ENCODE measurements at regions not wholly inside any gene's neighbourhood (a gene's known extent, or its start where the extent isn't known, plus 50 kb on each side); places are given as distances from the start of the nearest gene placed in this dataset.
"Not testable (repeated sequence)": the region's sequence is repeated elsewhere in the genome, so short reads cannot be mapped to it uniquely, and the experiment has no call there.

GRCh38 chr1:59215766-59216291 lies 81.1 kb upstream of the FGGY start:
- H3K27ac ChIP-seq (ENCODE audit: low read depth, low read length): no peak overlapping the region
- 95% methylated on average over 5 of the region's 6 CpGs for WGBS (ENCODE audit: insufficient coverage)
- H3K27me3 ChIP-seq (ENCODE audit: control insufficient read depth, insufficient read depth, low read length): no peaks in the 10 kb centered on the region
- no peaks in the 10 kb centered on the region for H3K4me1 ChIP-seq (ENCODE audit: control insufficient read depth, insufficient read depth, low read length)
- no peak for DNase-seq (ENCODE audit: low read depth in 4 of 6, low spot score in 6 of 6)
- peaks cover 1% of the 10 kb centered on the region for H3K9me3 ChIP-seq (ENCODE audit: control insufficient read depth, insufficient read depth, low read length)
- no peaks in the 10 kb centered on the region for H3K36me3 ChIP-seq (ENCODE audit: control insufficient read depth, insufficient read depth, low read length)
- H3K4me3 ChIP-seq (ENCODE audit: low read depth, low read length): no peak overlapping the region

GRCh38 chr1:59217439-59217838 lies 79.5 kb upstream of the FGGY start:
- 67% methylated on average over 1 of the region's 2 CpGs for WGBS (ENCODE audit: insufficient coverage)
- H3K4me1 ChIP-seq (ENCODE audit: control insufficient read depth, insufficient read depth, low read length): not testable (repeated sequence)

GRCh38 chr1:59218521-59219236 lies 78.2 kb upstream of the FGGY start:
- WGBS (ENCODE audit: insufficient coverage): 70% methylated on average over 3 of the region's 5 CpGs
- Histone ChIP-seq H3K9me3 (ENCODE audit: control insufficient read depth, insufficient read depth, low read length) (no peaks in the 10 kb centered on the region), H3K4me1 (ENCODE audit: control insufficient read depth, insufficient read depth, low read length) (no peaks in the 10 kb centered on the region), H3K4me3 (ENCODE audit: low read depth, low read length) (no peak overlapping the region), H3K27ac (ENCODE audit: low read depth, low read length) (no peak overlapping the region), H3K27me3 (ENCODE audit: control insufficient read depth, insufficient read depth, low read length) (no peaks in the 10 kb centered on the region), H3K36me3 (ENCODE audit: control insufficient read depth, insufficient read depth, low read length) (no peaks in the 10 kb centered on the region)
- DNase-seq (ENCODE audit: low read depth in 4 of 6, low spot score in 6 of 6): no peak

More at GRCh38 chr1:59217439-59217838, 79.5 kb upstream of the FGGY start:
- DNase-seq (ENCODE audit: low read depth in 4 of 6, low spot score in 6 of 6); H3K36me3 ChIP-seq (ENCODE audit: control insufficient read depth, insufficient read depth, low read length); H3K27ac ChIP-seq (ENCODE audit: low read depth, low read length); H3K4me3 ChIP-seq (ENCODE audit: low read depth, low read length); H3K27me3 ChIP-seq (ENCODE audit: control insufficient read depth, insufficient read depth, low read length); H3K9me3 ChIP-seq (ENCODE audit: control insufficient read depth, insufficient read depth, low read length): not testable (repeated sequence)

- Histone ChIP-seq H3K27ac (ENCODE audit: low read depth, low read length) (no peak overlapping the region), H3K36me3 (ENCODE audit: control insufficient read depth, insufficient read depth, low read length) (no peaks in the 10 kb centered on the region), H3K4me3 (ENCODE audit: low read depth, low read length) (no peak overlapping the region), H3K9me3 (ENCODE audit: control insufficient read depth, insufficient read depth, low read length) (no peaks in the 10 kb centered on the region), H3K4me1 (ENCODE audit: control insufficient read depth, insufficient read depth, low read length) (no peaks in the 10 kb centered on the region), H3K27me3 (ENCODE audit: control insufficient read depth, insufficient read depth, low read length) (no peaks in the 10 kb centered on the region)
- no CpG with 5 or more reads among the region's 2 CpGs for WGBS (ENCODE audit: insufficient coverage)
- no peak for DNase-seq (ENCODE audit: low read depth in 4 of 6, low spot score in 6 of 6)
These were observed 77.0 kb upstream of the FGGY start for GRCh38 chr1:59219916-59220315.

- DNase-seq (ENCODE audit: low read depth in 4 of 6, low spot score in 6 of 6): no peak
- Histone ChIP-seq H3K4me3 (ENCODE audit: low read depth, low read length) (no peak overlapping the region), H3K27ac (ENCODE audit: low read depth, low read length) (no peak overlapping the region)
These were observed 76.5 kb upstream of the FGGY start for GRCh38 chr1:59220356-59220755.

GRCh38 chr1:59223198-59223597 lies 73.7 kb upstream of the FGGY start:
- no peaks in the 10 kb centered on the region for H3K27me3 ChIP-seq (ENCODE audit: control insufficient read depth, insufficient read depth, low read length)
- 100% methylated on average over 2 of the region's 2 CpGs for WGBS (ENCODE audit: insufficient coverage)

More at GRCh38 chr1:59220356-59220755, 76.5 kb upstream of the FGGY start:
- no peaks in the 10 kb centered on the region for H3K9me3 ChIP-seq (ENCODE audit: control insufficient read depth, insufficient read depth, low read length)
- 67% methylated on average over 5 of the region's 5 CpGs for WGBS (ENCODE audit: insufficient coverage)
- H3K36me3 ChIP-seq (ENCODE audit: control insufficient read depth, insufficient read depth, low read length): no peaks in the 10 kb centered on the region
- H3K4me1 ChIP-seq (ENCODE audit: control insufficient read depth, insufficient read depth, low read length): no peaks in the 10 kb centered on the region
- H3K27me3 ChIP-seq (ENCODE audit: control insufficient read depth, insufficient read depth, low read length): no peaks in the 10 kb centered on the region

GRCh38 chr1:59223989-59224634 lies 72.8 kb upstream of the FGGY start:
- H3K27me3 ChIP-seq (ENCODE audit: control insufficient read depth, insufficient read depth, low read length): no peaks in the 10 kb centered on the region
- H3K4me3 ChIP-seq (ENCODE audit: low read depth, low read length): no peak overlapping the region
- no peaks in the 10 kb centered on the region for H3K4me1 ChIP-seq (ENCODE audit: control insufficient read depth, insufficient read depth, low read length)
- H3K36me3 ChIP-seq (ENCODE audit: control insufficient read depth, insufficient read depth, low read length): no peaks in the 10 kb centered on the region
- DNase-seq (ENCODE audit: low read depth in 4 of 6, low spot score in 6 of 6): no peak
- no peak overlapping the region for H3K27ac ChIP-seq (ENCODE audit: low read depth, low read length)
- no peaks in the 10 kb centered on the region for H3K9me3 ChIP-seq (ENCODE audit: control insufficient read depth, insufficient read depth, low read length)
- WGBS (ENCODE audit: insufficient coverage): 55% methylated on average over 2 of the region's 3 CpGs

More at GRCh38 chr1:59223198-59223597, 73.7 kb upstream of the FGGY start:
- DNase-seq (ENCODE audit: low read depth in 4 of 6, low spot score in 6 of 6): no peak
- H3K27ac ChIP-seq (ENCODE audit: low read depth, low read length): no peak overlapping the region
- H3K4me3 ChIP-seq (ENCODE audit: low read depth, low read length): no peak overlapping the region
- no peaks in the 10 kb centered on the region for H3K36me3 ChIP-seq (ENCODE audit: control insufficient read depth, insufficient read depth, low read length)
- no peaks in the 10 kb centered on the region for H3K4me1 ChIP-seq (ENCODE audit: control insufficient read depth, insufficient read depth, low read length)
- no peaks in the 10 kb centered on the region for H3K9me3 ChIP-seq (ENCODE audit: control insufficient read depth, insufficient read depth, low read length)

- H3K36me3 ChIP-seq (ENCODE audit: control insufficient read depth, insufficient read depth, low read length): no peaks in the 10 kb centered on the region
- no peak for DNase-seq (ENCODE audit: low read depth in 4 of 6, low spot score in 6 of 6)
- no peak overlapping the region for H3K27ac ChIP-seq (ENCODE audit: low read depth, low read length)
- H3K4me1 ChIP-seq (ENCODE audit: control insufficient read depth, insufficient read depth, low read length): no peaks in the 10 kb centered on the region
- WGBS (ENCODE audit: insufficient coverage): 100% methylated on average over 1 of the region's 2 CpGs
- no peaks in the 10 kb centered on the region for H3K27me3 ChIP-seq (ENCODE audit: control insufficient read depth, insufficient read depth, low read length)
- no peak overlapping the region for H3K4me3 ChIP-seq (ENCODE audit: low read depth, low read length)
- no peaks in the 10 kb centered on the region for H3K9me3 ChIP-seq (ENCODE audit: control insufficient read depth, insufficient read depth, low read length)
These were observed 71.1 kb upstream of the FGGY start for GRCh38 chr1:59225594-59226316.

- H3K27ac ChIP-seq (ENCODE audit: low read depth, low read length): no peak overlapping the region
- H3K4me3 ChIP-seq (ENCODE audit: low read depth, low read length): no peak overlapping the region
- no peaks in the 10 kb centered on the region for H3K27me3 ChIP-seq (ENCODE audit: control insufficient read depth, insufficient read depth, low read length)
- no peaks in the 10 kb centered on the region for H3K9me3 ChIP-seq (ENCODE audit: control insufficient read depth, insufficient read depth, low read length)
- H3K36me3 ChIP-seq (ENCODE audit: control insufficient read depth, insufficient read depth, low read length): no peaks in the 10 kb centered on the region
- H3K4me1 ChIP-seq (ENCODE audit: control insufficient read depth, insufficient read depth, low read length): peaks cover 4% of the 10 kb centered on the region
- no peak for DNase-seq (ENCODE audit: low read depth in 4 of 6, low spot score in 6 of 6)
These were observed 67.8 kb upstream of the FGGY start for GRCh38 chr1:59229138-59229537.
